GM18520 (cell line): ENCODE measurements at regions not wholly inside any gene's neighbourhood (a gene's known extent, or its start where the extent isn't known, plus 50 kb on each side); places are given as distances from the start of the nearest gene placed in this dataset.

Experiments
- ATAC-seq: cut with Tn5 transposase; IDR thresholded peaks from one replicate; pipeline ENCODE4 v1.9.1; 2021; ENCODE audit not compliant: unreplicated experiment

GRCh38 chr16:76162046-76162445 lies 115.2 kb upstream of the CNTNAP4 start:
- ATAC-seq: no peak

- ATAC-seq: no peak
Measured at GRCh38 chr16:76164970-76165558, 112.1 kb upstream of the CNTNAP4 start.

- ATAC-seq: no peak
Measured at GRCh38 chr16:76175718-76176117, 101.5 kb upstream of the CNTNAP4 start.

DNA sequence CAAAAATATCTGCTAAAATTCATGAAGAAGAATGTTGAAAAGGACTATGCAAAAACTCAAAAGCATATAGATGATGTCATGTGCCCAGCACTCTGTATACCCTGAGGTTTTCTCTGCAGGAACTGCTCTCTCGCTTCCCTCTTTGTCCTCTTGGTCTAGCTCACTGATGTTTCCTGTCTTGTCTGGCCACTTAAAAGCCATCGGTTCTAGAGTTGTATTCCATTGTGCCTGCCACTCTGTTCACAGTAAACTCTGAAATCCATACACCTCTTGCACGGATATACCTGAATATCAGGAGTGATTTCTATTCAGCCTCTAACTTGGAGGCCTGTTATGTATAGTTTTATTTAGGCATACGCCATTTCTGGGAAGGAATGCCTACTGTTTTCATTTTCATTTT lies 101.0 kb upstream of the CNTNAP4 start:
- ATAC-seq: peak; percentile 88

GRCh38 chr16:76176616-76177015 lies 100.6 kb upstream of the CNTNAP4 start:
- ATAC-seq: no peak

DNA sequence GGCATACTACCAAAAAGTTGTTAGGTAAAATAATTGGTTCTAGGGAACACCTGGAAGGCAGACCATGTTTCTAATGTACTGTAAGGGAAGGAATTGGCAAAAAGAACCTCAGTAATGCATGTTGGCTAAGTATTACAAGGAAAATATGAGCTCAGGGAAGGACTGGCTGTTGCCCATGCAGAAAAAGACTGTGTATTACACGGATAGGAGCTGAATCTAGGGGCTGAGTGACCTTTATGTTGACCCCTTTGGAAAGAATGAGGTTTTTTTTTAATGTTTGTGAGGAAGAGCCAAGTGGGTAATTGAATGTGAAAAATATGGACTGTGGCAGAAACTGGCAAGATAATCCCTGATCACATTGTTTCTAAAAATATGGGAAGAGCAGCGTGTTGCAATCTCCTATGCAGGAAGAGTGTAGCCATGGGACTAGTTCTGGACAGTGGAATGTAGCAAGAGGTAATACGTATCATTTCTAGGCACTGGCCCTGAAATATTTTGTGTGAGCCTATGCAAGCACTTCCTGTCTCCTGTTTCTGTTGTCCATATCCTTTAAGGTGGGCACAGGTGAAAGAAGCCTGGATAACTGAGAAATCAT lies 95.1 kb upstream of the CNTNAP4 start:
- no peak for ATAC-seq

GRCh38 chr16:76183647-76184046 lies 93.6 kb upstream of the CNTNAP4 start:
- ATAC-seq: no peak

GRCh38 chr16:76190057-76190456 lies 87.1 kb upstream of the CNTNAP4 start:
- no peak for ATAC-seq

- ATAC-seq: no peak
Measured at GRCh38 chr16:76190480-76190879, 86.7 kb upstream of the CNTNAP4 start.

GRCh38 chr16:76193906-76194615 lies 83.1 kb upstream of the CNTNAP4 start:
- ATAC-seq: no peak

- no peak for ATAC-seq
Measured at GRCh38 chr16:76194616-76195015, 82.6 kb upstream of the CNTNAP4 start.

DNA sequence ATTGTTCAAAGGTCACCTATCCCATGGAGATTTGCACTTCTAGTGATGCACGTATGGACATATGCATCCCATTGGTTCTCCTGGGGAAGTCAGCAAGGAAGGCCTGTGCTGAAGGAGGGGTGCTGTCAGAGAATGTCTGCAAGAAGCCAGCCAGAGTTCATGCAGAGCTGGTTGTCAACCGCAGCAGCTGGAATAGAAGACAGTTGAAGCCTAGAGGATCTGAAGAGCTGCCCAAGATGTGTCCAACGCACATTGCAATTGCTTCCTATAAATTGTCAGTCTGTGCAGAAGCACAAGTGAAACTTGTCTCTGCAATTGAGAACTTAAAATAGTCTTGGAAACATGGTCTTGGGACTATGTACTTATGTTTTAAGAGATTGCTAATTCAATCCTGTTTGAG lies 82.1 kb upstream of the CNTNAP4 start:
- no peak for ATAC-seq

- no peak for ATAC-seq
Measured at GRCh38 chr16:76195648-76196047, 81.6 kb upstream of the CNTNAP4 start.

- ATAC-seq: no peak
Measured at GRCh38 chr16:76197900-76198299, 79.3 kb upstream of the CNTNAP4 start.

DNA sequence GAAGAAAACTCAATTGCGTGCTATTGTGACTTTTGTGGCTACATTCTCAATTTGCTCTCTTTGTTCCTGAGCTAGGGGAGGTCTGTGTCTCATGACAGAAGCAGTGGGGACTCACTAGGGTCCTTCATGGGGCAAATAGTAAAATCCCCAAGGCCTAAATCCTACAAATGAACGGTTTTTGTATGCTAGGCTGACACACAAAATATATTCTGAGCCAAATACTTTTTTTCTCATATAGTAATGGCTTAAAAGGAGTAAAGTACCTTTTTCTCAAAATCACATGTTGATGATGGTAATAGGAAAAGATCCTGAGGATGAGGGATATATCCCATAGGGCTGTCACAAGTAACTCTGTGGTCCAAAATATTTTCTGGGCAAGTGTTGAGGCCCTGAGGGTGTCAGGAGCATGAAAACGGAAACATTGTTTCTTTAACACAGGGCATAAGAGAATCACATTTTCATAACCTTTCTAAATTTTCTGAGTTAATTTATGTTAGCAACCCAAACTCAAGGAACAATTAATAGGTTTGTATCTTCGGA lies 77.5 kb upstream of the CNTNAP4 start:
- no peak for ATAC-seq

DNA sequence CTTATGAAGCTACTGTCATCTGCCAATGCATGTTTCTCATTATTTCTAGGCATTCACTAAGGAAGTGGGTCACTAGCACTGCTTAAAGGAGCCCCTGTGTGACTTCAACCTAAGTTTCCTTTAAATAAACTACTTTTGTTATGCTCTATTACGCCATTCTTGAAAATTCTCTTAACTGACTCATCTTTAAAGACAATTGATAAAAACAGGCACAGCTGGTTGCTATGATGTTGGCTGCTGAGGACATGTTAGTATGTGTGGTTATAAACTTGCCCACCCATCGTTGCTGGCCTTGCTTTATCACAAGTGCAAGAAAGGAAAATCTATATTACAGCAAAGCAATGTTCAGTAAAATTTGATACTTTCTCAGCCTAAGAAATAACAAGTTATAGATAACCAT lies 75.8 kb upstream of the CNTNAP4 start:
- no peak for ATAC-seq

- peak; percentile 59 for ATAC-seq
Measured at GRCh38 chr16:76204249-76204648, 73.0 kb upstream of the CNTNAP4 start.

DNA sequence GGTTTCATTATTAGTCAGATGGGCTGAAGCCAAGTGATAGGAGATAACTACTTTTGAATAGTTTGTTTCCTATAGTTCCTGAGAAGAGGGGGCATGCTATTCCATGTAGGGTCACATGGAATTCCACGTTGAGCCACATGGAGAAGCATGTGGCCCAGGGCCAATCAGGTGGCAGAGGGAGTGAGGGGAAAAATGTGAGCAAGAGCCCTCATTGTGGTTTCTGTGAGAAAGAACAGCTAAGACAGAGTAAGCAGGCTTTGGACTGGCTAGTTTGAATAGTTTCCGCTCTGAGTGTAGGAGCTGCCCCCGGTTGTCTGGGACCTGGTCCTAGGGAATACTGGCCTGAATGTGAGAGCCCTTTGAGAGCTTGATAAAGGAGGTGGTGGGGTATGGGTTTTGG lies 69.9 kb upstream of the CNTNAP4 start:
- no peak for ATAC-seq

DNA sequence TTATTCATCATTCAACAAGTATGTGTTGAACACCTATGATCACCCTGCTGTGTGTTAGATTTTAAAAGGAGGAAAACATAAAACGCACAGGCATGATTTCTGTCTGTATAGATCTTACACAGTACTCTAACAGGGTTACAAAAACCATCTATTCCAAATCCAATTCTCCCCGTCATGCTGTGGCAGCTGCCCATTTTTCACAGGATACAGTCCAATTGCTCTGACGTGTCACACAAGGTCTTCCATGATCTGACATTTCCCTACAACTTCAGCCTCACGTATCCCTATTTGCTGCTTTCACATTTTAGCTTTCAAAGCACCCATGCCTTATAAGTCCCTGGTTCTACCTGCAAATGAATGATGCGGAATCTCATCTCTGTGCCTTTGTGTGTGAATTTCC lies 67.0 kb upstream of the CNTNAP4 start:
- no peak for ATAC-seq

- no peak for ATAC-seq
Measured at GRCh38 chr16:76213860-76214259, 63.3 kb upstream of the CNTNAP4 start.

DNA sequence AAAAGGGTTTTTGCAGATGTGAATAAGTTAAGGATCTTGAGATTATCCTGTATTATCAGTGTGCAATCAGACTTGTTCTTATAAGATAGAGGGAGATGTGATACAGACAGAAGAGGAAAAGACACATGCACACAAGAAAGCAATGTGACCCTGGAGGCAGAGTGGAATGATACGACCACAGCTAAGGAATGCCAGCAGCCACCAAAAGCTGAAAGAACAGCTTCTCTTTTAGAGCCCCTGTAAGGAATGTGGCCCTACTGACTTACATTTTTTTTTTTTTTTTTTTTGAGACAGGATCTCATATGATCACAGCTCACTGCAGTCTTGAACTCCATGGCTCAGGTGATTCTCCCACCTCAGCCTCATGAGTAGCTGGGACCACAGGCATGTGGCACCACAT lies 62.3 kb upstream of the CNTNAP4 start:
- no peak for ATAC-seq

GRCh38 chr16:76222087-76222486 lies 55.1 kb upstream of the CNTNAP4 start:
- no peak for ATAC-seq
